GM21723 (cell line): ENCODE measurements at regions not wholly inside any gene's neighbourhood (a gene's known extent, or its start where the extent isn't known, plus 50 kb on each side); places are given as distances from the start of the nearest gene placed in this dataset.

Experiments
- ATAC-seq: cut with Tn5 transposase; IDR thresholded peaks from one replicate; pipeline ENCODE4 v1.9.1; 2021; ENCODE audit warnings: mild to moderate bottlenecking, moderate library complexity; ENCODE audit not compliant: unreplicated experiment

DNA sequence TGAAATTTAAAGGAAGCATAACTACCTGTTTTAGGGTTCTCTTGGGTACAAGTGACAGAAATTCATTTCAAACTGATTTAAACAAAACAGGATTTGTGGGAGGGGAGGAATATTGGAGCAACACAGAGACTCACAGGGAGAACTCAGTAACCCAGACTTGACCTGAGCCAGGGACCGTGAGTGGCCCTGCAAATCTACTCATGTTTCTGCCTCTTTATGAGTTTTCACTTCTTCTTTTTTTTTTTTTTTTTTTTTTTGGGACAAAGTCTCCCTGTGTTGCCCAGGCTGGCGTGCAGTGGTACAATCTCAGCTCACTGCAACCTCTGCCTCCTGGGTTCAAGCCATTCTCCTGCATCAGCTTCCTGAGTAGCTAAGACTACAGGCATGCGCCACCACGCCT is 405.6 kb upstream of the ZNF608 start:
- peak; percentile 69 for ATAC-seq

DNA sequence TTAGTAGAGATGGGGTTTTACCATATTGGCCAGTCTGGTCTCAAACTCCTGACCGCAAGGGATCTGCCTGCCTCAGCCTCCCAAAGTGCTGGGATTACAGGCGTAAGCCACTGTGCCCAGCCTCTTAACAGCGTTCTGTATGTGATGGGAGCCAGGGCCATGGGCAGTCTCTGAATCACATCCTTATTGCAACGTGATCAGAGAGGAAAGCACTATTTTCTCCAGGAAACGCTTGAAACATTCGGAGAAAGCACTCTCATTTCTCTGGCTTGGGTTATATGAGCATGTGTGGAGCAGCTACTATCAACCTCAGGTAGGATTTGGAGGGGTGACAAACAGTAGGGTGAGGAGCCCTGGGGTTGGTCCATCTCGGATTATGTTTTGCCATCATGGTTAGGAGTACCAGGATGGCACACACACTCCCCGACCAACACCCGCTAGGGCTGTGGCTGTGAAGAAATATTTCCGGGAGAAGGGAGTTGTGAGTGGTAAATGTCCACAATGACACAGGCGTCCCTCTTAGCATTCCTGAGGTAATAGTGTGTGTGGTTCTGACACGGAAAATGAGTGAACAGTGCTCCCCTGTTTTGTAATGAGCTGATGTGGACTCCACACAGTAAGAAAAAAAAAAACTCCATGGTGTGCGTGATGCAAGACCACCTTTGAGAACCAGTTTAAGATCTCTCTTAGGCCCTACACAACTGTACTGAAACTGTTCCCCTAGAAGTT is 406.2 kb upstream of the ZNF608 start:
- ATAC-seq, result no peak

DNA sequence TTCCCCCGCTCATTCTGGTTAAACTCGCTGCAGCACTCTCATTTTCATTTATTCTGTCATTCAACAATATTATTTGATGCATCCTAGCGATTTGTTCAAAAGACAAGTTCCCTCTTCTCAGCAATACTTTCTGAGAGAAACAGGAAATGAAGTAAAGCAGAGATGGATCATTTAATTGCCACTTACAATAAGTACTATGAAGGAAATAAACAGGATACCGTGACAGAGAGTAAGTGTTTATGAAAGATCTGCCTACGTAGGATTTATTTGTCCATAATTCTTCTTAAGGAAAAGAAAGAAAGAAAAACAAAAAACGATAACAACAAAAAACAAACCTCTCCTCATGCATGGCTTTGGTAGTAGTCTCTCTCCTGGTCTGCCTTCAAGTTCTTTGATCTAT is 406.8 kb upstream of the ZNF608 start:
- no peak for ATAC-seq

DNA sequence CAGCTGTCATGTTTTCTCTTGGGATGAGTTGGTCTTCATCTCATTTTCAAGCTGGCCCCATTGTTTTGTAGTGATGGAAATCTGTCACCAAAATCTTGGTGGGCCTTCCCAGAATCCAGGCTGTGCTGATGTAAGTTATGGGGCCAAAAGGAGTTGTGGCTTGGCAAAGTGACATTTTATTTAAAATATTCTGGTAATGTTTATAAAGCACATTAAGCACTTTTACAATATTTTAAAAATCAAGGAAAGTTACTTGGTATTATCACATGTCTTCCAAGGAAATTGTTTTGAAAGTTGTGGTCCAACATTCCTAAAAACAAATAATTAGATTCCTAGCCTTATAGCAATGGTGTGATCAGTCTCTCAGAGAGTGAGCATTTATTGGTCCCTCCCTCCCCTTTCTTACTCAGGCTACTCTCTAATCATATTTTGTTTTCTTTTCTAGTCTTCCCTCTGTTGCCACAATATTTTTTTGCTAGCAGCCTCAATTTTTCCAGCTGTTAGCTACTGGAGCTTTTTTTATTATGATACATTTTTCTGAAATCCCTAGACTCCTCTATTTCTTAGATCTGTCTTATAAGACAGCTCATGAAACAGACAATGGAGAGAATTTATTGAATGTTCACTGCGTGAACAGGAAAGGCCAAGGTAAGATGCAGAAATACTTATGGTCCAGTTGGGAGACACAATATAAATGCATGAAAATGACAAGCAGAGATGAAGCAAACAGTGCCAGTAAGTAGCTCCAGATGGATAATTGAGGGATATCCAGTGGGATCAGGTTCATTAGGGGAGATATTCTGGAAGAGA is 408.1 kb upstream of the ZNF608 start:
- no peak for ATAC-seq

DNA sequence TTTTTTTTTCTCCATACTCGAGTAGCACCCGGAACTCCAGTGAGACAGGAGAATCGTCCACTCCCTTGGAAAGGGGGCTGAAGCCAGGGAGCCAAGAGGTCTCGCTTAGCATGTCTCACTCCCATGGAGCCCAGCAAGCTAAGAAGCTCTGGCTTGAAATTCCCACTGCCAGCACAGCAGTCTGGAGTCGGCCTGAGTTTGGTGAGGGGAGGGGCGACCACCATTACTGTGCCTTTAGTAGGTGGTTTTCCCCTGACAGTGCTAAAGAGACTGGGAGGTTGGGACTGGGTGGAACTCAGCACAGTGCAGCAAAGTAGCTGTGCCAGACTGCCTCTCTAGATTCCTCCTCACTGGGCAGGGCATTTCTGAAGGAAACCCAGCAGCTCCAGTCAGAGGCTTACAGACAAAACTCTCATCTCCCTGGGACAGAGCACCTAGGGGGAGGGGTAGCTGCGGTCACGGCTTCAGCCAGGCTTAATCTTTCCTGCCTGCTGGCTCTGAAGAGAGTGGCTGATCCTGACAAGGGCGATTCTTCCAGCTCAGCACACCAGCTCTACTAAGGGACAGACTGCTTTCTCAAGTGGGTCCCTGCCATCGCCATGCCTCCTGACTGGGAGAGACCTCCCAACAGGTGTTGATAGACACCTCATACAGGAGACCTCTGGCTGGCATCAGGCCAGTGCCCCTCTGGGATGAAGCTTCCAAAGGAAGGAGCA is 414.5 kb upstream of the ZNF608 start:
- ATAC-seq, result no peak

DNA sequence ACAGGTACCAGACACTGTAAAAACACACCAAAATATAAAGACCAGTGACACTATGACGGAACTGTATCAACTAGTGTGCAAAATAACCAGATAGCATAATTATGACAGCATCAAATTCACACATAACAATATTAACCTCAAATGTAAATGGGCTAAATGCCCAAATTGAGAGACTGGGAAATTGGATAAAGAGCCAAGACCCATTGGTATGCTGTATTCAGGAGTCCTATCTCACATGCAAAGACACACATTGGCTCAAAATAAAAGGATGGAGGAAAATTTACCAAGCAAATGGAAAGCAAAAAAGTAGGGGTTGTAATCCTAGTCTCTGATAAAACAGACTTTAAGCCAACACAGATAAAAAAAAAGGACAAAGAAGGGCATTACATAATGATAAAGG is 416.3 kb upstream of the ZNF608 start:
- no peak for ATAC-seq

DNA sequence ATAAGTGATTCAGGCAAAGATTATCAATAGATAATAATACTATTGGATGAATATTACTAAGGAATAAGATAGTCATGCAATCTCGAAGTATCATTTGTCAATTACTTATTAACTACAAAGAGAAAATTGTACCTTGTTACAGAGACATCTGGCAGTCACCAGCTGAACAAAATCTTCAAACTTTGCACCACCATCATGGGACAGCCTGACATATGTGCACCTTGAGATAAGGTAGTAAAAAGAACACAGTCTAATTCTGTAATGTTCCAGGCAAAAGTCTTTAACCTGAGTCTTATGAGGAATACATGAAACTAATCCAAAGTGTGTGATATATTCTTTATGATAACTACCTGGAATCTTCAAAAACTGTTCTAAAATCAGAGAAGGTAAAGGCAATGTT is 423.0 kb upstream of the ZNF608 start:
- no peak for ATAC-seq

DNA sequence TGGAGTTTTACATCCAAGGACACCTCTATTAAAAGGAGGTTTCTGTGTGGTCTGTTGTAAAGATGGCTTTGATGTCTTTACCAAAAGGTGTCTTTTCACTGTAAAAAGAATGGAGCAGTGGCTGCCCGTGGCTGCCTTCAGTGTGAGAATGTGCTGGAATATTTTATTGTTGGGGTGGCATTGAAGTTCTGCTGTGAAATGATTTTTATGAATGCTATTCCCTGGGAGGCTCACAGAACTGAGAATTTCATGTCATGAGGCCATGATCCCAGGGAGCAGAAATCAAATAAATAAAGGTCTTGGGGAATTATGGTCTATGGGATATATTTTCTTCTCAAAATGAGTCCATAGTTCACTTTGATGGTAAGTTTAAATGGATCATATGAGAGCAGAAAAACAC is 425.2 kb upstream of the ZNF608 start:
- no peak for ATAC-seq

DNA sequence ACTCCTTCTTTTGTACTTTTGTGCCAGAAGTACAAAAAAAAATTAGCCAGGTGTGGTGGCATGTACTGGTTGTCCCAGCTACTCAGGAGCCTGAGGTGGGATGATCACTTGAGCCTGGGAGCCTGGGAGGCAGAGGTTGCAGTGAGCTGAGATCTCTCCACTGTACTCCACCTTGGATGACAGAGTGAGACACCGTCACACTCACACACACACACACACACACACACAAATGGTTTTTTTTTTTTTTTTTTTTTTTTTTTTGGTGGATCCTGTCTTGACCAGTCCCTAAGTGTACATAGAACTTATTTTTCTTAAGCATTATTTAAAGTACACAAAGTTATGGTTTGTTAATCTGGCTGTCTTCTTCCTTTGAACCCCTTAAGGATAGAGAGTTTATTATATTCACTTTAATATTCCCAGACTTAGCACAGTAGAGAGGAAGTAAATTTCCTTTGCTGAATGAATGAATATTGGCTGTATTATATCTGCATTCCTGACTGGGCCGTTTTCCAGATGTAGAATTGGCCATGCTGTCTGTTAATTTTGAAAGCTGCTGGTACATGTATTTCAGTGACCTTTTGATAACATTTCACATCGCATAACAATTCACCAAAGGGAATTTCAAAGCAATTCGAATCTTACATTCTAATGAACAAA is 429.0 kb upstream of the ZNF608 start:
- no peak for ATAC-seq

DNA sequence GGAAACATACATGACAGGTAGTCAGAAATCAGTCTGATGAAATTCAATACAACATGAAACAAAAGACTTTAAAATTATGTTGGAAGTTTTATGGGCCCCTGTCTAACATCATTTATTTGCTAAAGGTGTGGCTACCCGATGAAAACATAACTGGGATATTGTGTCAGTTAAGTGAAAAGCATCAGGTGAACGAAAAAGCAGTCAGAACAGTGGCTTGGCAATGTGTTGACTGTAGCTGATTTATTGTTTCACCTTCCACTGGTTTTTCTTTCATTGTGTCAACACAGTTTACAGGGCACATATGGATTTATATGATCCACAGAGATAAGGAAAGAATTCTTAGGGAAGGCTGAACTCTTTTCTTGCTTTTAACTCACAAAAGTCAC is 429.6 kb upstream of the ZNF608 start:
- ATAC-seq, result no peak

DNA sequence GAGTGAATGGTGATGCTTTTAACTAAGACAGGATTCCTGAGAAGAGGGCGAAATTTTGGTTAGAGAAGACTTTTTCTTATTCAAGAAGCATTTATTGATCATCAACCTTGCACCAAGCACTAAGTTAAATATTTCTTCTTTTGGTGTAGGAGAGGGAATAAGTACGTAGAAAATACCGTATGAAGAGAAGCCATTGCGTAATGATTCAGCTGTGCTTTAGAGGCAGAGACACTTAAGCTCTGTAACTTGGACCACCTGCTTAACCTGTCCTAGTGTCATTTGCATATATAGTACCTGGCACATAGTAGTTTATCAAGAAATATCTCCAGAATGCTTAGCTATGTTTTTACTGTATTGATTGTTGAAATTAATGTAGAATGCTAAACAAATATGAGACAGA is 430.9 kb upstream of the ZNF608 start:
- ATAC-seq, result no peak

DNA sequence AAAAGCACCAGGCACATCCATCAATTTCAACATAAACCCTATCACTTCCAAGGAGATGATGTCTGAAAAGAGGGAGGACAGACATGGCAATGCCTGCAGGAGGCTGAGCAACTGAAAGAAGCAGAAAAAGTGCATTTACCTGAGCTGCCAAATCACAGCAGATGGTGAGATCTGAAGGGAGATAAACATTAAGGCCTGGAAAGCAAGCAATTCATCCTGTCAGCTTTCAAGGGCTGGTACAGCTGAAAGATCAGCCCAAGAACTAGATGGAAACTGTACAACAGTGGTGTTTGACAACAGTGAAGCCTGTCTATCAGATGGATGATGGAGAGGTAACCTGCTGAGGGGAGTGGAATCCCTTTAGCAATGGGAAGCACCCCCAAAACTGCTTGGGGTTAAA is 433.2 kb upstream of the ZNF608 start:
- ATAC-seq, result no peak

DNA sequence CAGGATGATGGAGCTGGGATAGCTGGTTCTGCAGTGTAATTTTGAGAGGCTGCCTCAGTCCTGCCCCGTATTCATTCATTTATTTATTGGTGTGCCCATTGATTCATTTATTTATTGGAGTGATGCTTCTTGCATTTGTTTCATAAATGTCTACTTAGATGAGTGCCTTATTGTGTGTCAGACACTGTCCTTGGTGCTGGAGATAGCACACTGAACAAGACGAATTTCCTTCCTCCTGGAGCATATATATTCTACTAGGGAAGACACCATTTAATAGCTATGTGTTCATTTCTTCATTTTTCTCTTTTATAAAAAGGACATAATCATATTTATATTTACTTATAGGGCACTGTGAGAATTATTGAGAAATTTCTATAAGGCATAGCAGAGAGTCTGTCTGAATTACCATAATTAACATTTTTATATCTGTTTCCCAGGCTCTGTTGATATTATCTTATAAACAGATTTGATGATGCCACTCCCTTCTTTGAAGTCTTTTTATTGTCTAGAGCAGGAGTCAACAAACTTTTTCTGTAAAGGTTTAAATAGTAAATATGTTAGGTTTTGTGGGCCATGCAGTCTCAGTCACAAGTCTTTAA is 433.9 kb upstream of the ZNF608 start:
- ATAC-seq, result no peak

DNA sequence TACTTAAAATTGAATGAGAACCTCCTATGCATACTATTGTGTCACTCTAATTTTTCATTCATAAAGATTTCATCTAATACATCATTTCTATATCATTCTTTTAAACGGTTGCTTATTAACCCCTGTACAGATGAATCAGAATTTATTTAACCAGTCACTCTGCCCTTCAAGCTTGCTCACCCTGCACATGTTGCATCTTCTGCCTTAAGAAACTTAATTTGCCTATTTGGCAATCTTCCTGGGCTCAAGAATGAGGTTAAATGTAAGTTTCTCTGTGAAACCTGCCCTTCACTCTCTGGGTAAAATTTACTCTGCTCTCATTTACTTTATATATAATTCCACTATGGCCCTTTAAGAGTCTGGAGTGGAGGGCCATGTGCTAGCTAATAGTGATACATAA is 434.7 kb upstream of the ZNF608 start:
- no peak for ATAC-seq

DNA sequence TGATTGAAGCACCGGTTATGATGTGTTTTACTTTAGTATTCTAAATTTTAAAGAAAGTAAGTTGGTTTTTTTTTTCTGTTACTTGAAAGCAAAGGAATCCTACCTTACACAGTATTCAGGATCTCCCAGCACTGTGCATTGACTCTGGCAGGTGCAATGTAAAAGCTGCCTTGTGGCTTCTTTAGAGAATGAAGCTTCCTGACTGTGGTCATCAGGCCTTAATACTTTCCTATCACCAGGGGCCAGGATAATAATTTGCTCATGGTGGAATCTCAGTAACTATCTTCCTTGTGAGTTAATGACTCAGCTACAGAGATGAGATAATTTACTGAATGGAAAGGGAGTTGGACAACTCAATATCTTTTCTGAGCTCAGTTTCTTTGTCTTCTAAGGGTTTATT is 435.5 kb upstream of the ZNF608 start:
- ATAC-seq, result no peak

DNA sequence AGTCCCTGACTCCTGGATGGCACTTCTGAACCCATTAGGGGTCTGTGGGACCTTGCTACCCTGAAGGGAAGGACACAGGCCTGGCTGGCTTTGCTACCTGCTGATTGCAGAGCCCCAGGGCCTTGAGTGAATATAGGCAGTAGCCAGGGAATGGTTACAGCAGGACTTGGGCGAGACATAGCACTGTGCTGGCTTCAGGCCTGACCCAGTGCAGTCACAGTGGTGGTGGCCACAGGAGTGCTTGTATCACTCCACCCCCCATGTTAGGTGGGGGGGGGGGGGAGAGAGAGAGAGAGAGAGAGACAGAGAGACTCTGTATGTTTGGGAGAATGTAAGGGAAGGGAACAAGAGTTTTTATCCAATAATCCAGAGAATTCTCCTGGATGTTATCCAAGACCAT is 439.3 kb upstream of the ZNF608 start:
- ATAC-seq, result no peak

DNA sequence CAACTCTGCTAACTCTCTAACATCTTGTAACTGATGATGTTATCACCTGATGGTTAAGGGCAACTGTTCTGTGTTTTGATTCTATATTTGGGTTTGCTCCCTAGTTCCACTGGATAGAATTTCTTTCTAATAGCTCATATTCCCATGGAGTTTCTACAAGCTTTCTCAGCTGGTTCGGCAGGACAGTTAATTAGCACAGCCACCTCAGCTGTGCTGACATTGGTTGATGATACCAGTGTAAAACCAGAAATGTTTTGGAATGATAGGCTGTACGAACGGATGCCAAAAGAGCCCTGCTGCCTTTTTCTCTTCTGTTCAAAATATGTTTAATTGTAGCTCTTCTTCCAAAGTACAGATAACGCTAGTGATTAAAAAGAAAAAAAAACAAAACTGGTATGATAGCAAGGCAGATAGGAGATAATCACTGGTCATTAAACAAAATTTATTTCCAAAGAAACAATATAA is 440.5 kb upstream of the ZNF608 start:
- ATAC-seq, result no peak

DNA sequence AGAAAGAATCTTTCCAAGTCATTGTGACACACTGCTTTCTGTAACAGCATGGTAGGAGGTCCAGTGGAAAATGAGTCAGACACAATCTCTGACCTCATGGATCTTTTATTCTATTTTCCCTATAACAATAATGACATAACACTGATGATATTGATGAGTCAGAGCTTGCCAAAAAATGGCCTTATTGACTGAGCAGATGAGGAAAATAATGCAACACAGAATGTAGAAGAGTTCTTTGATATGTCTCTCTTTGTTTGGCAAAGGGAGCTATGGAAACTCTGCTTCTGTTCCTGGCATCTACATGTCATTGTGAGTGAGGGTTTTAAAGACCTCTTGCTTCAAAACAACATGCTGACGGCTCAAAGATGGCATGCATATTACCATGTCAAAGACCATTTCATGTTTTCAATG is 443.1 kb upstream of the ZNF608 start:
- no peak for ATAC-seq

DNA sequence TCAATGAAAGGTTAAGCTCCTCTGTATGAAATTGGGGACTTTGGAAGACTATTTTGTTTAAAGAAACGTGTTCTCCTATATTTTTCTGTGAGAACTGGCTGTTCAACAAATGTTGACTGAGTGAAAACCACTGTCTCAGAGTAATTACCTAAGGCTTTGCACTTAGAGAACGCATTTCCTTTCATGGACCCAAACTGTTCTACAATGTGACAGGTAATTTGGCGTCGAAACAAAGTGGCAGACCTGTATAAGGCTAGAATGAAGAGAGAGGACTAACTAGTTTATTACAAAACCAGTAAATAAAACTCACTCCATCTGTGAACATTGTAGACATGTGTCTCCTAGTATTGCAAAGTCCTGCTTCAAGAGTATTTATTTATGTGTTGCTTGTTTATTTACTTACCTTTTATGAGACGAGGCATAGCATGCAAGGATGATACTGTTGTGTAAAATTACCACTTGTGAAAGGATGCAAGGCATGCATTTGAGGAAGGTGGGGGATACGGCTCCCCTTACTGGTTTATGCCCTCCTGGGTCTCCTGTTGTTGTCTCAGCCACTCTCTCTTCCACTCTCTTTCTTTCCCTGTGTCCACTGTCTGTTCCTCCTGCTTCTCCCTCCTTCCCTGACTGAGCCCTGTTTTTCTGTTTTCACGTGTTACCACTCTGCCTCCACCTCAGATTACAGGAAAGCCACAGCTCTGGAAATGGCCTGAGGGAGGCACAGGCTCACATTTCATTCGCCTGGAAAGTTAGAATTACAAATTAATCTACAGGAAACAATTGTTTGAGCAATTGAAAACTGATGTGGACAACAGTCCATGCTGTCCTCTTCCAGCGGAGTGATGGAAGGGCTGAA is 444.0 kb upstream of the ZNF608 start:
- ATAC-seq, result no peak

DNA sequence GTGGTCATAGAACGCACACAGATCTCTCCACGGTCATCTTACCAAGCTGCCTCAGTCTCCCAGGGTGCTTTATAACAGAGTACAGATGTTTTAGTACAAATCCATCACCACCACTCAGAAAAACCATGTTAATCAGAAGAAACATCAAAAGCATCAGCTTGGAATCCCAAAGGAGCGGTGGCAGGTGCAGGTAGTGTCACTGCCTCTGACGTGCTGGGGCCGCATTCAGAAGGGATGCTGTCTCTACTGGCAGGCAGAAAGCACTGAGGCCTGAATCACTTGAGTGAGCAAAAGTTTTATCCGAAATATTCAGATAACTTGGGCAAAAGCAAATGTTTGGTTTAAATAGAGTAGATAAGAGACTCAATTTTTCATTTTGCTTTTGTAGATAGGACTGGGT is 448.4 kb upstream of the ZNF608 start:
- ATAC-seq, result no peak
